GM12892 (cell line): ENCODE measurements at regions not wholly inside any gene's neighbourhood (a gene's known extent, or its start where the extent isn't known, plus 50 kb on each side); places are given as distances from the start of the nearest gene placed in this dataset.

Experiments
- POLR2A ChIP-seq: IDR thresholded peaks from 2 replicates; pipeline ENCODE4 v1.6.1; 2011; ENCODE audit warnings: low read depth, low read length, control low read depth
- POLR2AphosphoS5 ChIP-seq: IDR thresholded peaks from 2 replicates; pipeline ENCODE4 v1.6.1; 2011; ENCODE audit warnings: low read depth, low read length, control low read depth
- TAF1 ChIP-seq: IDR thresholded peaks from 2 replicates; pipeline ENCODE4 v1.6.1; 2011; ENCODE audit warnings: low read depth, mild to moderate bottlenecking, control low read depth, low read length, borderline replicate concordance

DNA sequence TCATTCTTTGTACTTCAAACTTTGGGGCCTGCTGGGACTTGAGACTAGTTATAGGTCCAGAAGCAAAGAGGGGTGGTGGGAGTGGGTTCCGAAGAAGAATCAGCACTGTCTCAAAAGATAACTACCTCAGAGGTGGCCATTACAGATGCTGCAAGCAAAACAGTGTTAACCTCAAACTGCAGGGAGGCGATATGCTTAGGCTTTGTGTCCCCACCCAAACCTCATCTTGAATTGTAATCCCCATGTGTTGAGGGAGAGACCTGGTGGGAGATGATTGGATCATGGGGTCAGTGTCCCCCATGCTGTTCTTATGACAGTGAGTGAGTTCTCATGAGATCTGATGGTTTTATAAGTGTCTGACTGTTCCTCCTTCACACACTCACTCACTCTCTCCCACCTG lies 545.3 kb downstream of the XYLT1 start:
- TF ChIP-seq POLR2A (no peak), POLR2AphosphoS5 (no peak), TAF1 (no peak)
